ENCODE measurements at regions not wholly inside any gene's neighbourhood (a gene's known extent, or its start where the extent isn't known, plus 50 kb on each side); places are given as distances from the start of the nearest gene placed in this dataset.

DNA sequence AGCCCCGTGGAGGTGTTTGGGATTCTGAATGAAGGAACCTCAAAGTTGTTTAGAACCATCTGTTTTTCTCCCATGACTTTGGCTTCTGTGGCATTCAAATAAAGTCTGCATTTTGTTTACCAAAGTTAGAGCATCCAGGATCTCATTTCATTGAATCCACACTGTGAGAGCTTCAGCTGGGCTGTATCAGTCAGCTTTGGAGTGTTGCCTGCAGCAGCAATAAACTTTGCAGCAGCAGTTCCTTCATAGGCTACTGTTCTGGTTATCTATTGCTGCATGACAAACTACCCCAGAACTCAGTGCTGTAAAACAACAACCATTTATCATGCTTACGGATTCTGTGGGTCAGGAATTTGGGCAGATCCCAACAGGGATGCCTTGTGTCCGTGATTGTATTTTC, 1575.2 kb upstream of the LRRTM3 start:
- H3K9me3 ChIP-seq, result no peaks in the 10 kb centered on the region
- no peaks in the 10 kb centered on the region for H3K4me1 ChIP-seq
- no peaks in the 10 kb centered on the region for H3K36me3 ChIP-seq
- H3K4me3 ChIP-seq, result no peak overlapping the region
- DNase-seq (ENCODE audit: low spot score), result no peak
- H3K27me3 ChIP-seq, result no peaks in the 10 kb centered on the region
- no peak overlapping the region for H3K27ac ChIP-seq
- TF ChIP-seq, protein P1, sequence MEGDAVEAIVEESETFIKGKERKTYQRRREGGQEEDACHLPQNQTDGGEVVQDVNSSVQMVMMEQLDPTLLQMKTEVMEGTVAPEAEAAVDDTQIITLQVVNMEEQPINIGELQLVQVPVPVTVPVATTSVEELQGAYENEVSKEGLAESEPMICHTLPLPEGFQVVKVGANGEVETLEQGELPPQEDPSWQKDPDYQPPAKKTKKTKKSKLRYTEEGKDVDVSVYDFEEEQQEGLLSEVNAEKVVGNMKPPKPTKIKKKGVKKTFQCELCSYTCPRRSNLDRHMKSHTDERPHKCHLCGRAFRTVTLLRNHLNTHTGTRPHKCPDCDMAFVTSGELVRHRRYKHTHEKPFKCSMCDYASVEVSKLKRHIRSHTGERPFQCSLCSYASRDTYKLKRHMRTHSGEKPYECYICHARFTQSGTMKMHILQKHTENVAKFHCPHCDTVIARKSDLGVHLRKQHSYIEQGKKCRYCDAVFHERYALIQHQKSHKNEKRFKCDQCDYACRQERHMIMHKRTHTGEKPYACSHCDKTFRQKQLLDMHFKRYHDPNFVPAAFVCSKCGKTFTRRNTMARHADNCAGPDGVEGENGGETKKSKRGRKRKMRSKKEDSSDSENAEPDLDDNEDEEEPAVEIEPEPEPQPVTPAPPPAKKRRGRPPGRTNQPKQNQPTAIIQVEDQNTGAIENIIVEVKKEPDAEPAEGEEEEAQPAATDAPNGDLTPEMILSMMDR (IDR thresholded peaks at IDR 0.05), result no peak

DNA sequence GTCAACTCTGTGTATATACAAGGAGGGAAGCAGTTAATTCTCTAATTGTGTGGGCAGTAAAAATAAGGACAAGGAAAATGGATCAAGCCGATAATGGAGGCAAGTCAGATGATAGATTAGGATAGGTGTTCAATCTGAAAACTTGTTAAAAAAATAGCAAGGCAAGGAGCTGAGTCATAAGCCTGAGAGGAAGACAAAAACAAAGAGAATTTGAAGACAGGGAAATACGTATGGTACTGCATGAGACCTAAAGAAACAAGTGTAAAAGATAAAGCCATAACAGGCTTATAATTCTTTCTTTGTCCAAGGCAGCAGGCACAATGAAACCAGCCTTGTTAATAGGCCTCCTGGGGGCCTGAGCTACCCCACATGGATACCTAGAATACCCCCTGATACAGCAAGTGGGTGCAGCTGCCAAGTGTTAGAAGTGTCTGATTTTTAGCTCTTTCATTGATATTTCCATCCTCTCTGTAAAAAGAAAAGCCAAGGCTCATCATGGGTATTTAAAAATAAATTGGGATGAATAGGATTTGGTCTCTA, 1570.6 kb upstream of the LRRTM3 start:
- TF ChIP-seq, protein P1 (IDR thresholded peaks at IDR 0.05), result no peak
- Histone ChIP-seq H3K4me3 (no peak overlapping the region), H3K27me3 (no peaks in the 10 kb centered on the region), H3K9me3 (no peaks in the 10 kb centered on the region), H3K4me1 (no peaks in the 10 kb centered on the region), H3K27ac (no peak overlapping the region), H3K36me3 (no peaks in the 10 kb centered on the region)
- DNase-seq (ENCODE audit: low spot score), result no peak

DNA sequence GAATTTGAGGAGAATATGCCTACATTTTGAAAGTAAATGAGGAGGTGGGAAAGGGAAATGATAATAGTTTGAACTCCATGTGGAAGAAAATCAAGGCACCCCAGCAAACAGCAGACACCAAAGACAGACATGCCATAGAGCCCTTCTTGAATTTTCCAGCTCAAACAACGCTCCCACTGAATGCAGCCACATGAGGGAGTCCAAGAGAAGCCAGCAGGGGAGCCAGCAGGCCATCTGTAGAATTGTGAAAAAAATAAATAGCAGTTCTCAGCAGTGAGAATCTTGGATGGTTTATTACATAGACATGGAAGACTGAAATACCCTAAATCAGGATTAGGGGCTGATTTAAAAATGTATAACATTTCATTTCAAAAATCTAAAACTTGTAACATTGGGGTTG, 1567.3 kb upstream of the LRRTM3 start:
- Histone ChIP-seq H3K27me3 (no peaks in the 10 kb centered on the region), H3K4me1 (no peaks in the 10 kb centered on the region), H3K4me3 (no peak overlapping the region), H3K36me3 (no peaks in the 10 kb centered on the region), H3K9me3 (no peaks in the 10 kb centered on the region), H3K27ac (no peak overlapping the region)
- no peak for DNase-seq (ENCODE audit: low spot score)
- TF ChIP-seq, protein P1 (IDR thresholded peaks at IDR 0.05), result peak in 1 of 2 donors; percentile 40

DNA sequence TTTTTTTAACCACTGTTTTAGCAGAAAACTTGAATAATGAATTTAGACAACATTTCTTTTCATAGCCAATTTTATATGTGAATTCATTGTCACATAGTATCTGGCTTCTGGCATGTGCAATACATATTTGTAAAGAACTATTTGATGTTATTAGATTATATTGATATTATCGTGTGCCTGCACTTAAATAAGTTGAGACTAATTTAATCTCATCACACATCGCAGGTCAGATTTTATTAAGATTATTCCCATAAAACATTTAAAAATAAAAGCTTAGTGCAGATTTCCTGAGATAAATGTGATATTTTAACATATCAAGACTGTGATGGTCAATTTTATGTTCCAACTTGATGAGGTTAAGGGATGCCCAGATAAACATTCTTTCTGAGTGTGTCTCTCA, 1565.3 kb upstream of the LRRTM3 start:
- no peak overlapping the region for H3K4me3 ChIP-seq
- H3K9me3 ChIP-seq, result no peaks in the 10 kb centered on the region
- H3K36me3 ChIP-seq, result no peaks in the 10 kb centered on the region
- no peak overlapping the region for H3K27ac ChIP-seq
- H3K4me1 ChIP-seq, result no peaks in the 10 kb centered on the region
- no peak for DNase-seq (ENCODE audit: low spot score)
- TF ChIP-seq, protein P1 (IDR thresholded peaks at IDR 0.05), result no peak
- no peaks in the 10 kb centered on the region for H3K27me3 ChIP-seq

DNA sequence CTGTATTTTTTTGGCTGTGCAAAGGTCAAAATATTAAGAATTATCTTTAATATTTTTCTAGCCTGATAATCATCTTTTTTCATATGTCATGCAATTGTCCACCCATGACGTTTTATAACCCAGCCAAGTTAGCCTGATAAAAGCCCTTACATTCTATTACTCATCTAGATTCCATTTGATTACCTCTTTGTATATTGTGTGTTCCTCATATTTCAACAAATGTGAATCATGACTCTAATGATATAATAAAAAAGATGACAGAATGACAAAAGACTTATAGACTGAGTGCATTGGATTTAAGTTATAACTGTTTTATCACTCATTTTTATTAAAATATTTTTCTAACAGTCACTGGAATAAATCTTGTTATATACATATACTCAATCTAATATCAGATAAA, 1560.0 kb upstream of the LRRTM3 start:
- TF ChIP-seq, protein P1 (IDR thresholded peaks at IDR 0.05), result no peak
- H3K4me1 ChIP-seq, result no peaks in the 10 kb centered on the region
- DNase-seq (ENCODE audit: low spot score), result no peak

DNA sequence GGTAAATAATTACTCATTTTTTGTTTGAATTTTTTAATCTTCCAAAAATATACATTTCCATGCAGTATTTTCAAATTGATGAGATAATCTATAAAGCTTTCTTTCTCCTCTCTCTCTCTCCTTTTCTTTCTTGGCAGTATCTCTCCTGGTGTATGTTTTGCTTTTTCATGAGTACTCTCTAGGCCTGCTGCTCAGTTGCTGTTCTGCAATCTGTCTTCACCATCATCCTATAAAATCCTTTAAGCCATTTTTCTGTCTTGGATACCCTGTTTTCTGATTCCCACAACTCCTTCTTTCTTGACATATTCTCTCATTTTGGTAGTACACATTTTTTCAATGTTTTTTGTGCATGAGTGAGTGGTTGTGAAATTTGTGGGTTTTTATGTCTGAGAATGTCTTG, 1558.1 kb upstream of the LRRTM3 start:
- TF ChIP-seq, protein P1 (IDR thresholded peaks at IDR 0.05), result no peak
- DNase-seq (ENCODE audit: low spot score), result no peak
- no peak overlapping the region for H3K4me3 ChIP-seq
- H3K4me1 ChIP-seq, result no peaks in the 10 kb centered on the region
- H3K36me3 ChIP-seq, result no peaks in the 10 kb centered on the region
- H3K27me3 ChIP-seq, result no peaks in the 10 kb centered on the region
- H3K27ac ChIP-seq, result no peak overlapping the region
- no peaks in the 10 kb centered on the region for H3K9me3 ChIP-seq

More for the DNA sequence above, 1560.0 kb upstream of the LRRTM3 start:
- H3K4me3 ChIP-seq, result no peak overlapping the region
- H3K27me3 ChIP-seq, result no peaks in the 10 kb centered on the region
- no peaks in the 10 kb centered on the region for H3K9me3 ChIP-seq
- H3K36me3 ChIP-seq, result no peaks in the 10 kb centered on the region
- no peak overlapping the region for H3K27ac ChIP-seq
